PFSK-1 (cell line): ENCODE measurements at regions not wholly inside any gene's neighbourhood (a gene's known extent, or its start where the extent isn't known, plus 50 kb on each side); places are given as distances from the start of the nearest gene placed in this dataset.

ENCODE experiments used
- FOXP2 ChIP-seq: optimal IDR thresholded peaks from 2 replicates; pipeline ENCODE3; 2011; ENCODE audit warnings: borderline replicate concordance, control low read depth, inconsistent platforms; ENCODE audit not compliant: insufficient read depth; ENCODE audit errors: extremely low read length, extremely low read depth
- POLR2AphosphoS5 ChIP-seq: IDR thresholded peaks from 2 replicates; pipeline ENCODE4 v1.6.1; 2012; ENCODE audit warnings: low read depth, mild to moderate bottlenecking, control low read depth, low read length, moderate library complexity
- SIN3A ChIP-seq: IDR thresholded peaks from 2 replicates; pipeline ENCODE4 v1.6.1; 2012; ENCODE audit warnings: mild to moderate bottlenecking, low read length, moderate library complexity, borderline replicate concordance; ENCODE audit not compliant: insufficient read depth
- TAF1 ChIP-seq: IDR thresholded peaks from 2 replicates; pipeline ENCODE4 v1.6.1; 2012; ENCODE audit warnings: low read length, control low read depth, borderline replicate concordance; ENCODE audit not compliant: insufficient read depth
- TF ChIP-seq, protein P1 (sequence below), 2 experiments: IDR thresholded peaks; 2 replicates each; pipeline versions ENCODE4 v1.6.1 to v1.8.0; 2011 to 2012; ENCODE audit warnings: low read depth in 2 of 2, low read length in 2 of 2, control low read depth in 1 of 2, inconsistent platforms in 1 of 2, mild to moderate bottlenecking in 1 of 2, moderate library complexity in 1 of 2; ENCODE audit not compliant: insufficient read depth in 1 of 2

DNA sequence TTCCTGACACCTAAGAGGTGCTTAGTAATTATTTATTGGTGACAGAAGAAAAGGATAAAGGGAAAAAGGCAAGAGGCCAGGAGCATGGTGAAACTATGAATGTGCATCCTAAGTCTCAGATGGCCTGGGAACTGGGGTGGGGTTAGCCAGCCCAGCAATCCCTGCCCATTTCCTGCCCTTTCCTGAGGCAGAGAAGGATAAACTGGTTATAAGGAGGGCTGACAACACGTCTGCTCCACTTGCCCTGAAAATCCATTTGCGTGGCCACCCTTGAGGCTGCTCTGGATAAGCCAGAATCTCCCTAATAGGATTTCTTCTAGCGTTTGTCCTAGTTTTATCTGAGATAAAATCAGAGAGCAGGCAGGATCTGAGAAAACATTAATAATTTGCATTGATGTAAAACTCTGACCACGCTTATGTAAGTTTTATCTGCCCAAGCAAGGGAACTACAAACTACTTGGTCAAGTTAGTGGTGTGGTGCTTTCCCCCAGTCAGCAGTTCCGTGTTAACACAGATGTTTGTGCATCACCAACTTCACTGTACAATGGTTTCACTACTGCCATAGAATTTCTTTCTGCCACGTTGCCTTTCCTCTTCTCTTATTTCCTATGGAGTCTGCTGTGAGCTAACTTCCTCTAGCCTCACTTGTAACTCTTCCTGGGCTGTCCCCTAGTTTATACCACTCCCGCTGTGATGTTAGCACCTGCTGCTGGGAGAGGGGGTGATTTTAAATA, 392.7 kb downstream of the RPS29 start:
- no peak for TF ChIP-seq TAF1
- TF ChIP-seq POLR2AphosphoS5: no peak
- TF ChIP-seq SIN3A: no peak
- TF ChIP-seq, protein P1, sequence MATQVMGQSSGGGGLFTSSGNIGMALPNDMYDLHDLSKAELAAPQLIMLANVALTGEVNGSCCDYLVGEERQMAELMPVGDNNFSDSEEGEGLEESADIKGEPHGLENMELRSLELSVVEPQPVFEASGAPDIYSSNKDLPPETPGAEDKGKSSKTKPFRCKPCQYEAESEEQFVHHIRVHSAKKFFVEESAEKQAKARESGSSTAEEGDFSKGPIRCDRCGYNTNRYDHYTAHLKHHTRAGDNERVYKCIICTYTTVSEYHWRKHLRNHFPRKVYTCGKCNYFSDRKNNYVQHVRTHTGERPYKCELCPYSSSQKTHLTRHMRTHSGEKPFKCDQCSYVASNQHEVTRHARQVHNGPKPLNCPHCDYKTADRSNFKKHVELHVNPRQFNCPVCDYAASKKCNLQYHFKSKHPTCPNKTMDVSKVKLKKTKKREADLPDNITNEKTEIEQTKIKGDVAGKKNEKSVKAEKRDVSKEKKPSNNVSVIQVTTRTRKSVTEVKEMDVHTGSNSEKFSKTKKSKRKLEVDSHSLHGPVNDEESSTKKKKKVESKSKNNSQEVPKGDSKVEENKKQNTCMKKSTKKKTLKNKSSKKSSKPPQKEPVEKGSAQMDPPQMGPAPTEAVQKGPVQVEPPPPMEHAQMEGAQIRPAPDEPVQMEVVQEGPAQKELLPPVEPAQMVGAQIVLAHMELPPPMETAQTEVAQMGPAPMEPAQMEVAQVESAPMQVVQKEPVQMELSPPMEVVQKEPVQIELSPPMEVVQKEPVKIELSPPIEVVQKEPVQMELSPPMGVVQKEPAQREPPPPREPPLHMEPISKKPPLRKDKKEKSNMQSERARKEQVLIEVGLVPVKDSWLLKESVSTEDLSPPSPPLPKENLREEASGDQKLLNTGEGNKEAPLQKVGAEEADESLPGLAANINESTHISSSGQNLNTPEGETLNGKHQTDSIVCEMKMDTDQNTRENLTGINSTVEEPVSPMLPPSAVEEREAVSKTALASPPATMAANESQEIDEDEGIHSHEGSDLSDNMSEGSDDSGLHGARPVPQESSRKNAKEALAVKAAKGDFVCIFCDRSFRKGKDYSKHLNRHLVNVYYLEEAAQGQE (IDR thresholded peaks at IDR 0.05; ENCODE audit: insufficient read depth in 1 of 2, low read depth in 2 of 2, low read length in 2 of 2): no peak
- no peak for TF ChIP-seq FOXP2
